ENCODE measurements at regions not wholly inside any gene's neighbourhood (a gene's known extent, or its start where the extent isn't known, plus 50 kb on each side); places are given as distances from the start of the nearest gene placed in this dataset.

- no peak for DNase-seq
Observed at GRCh38 chr4:181488926-181489325, 754.3 kb upstream of the TENM3 start.

DNA sequence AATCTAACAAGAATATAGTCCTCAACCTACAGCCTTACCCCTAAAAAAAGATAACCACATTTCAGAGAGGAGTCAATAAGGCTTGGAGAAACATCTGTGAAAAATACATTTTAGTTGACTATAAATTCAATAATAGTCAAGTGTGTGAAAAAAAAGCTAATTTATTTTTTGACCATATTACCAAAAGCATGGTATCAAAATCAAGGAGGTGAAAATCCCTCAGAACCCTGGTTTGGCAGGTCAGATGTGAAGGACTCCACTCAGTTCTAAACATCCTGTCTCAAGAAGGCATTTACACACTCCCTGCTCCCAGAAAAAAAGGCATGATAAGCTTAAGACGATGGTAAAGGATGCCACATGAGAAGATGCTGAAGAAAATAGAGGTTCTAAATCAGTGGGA, 745.1 kb upstream of the TENM3 start:
- DNase-seq: no peak

DNA sequence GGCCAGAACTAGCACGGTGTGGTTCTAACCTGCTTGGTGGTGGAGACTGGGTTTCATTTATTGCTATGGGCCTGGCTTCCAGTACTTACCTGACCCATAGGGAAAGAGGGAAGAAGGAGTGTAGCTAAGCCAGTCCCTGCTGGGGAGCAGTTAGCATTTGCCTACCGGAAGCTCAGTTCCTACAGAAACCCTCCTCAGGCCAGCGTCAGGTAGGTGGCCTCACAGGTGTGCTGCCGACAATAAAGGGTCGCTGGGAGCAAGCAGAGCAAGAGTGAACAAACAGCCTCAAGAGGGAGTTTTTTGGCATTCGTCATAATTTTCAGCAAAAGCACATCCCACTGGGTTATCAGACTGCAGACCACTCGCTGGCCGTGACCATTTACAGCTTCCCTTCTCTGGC, 740.6 kb upstream of the TENM3 start:
- no peak for DNase-seq

- DNase-seq: no peak
Observed at GRCh38 chr4:181503687-181504390, 739.4 kb upstream of the TENM3 start.

DNA sequence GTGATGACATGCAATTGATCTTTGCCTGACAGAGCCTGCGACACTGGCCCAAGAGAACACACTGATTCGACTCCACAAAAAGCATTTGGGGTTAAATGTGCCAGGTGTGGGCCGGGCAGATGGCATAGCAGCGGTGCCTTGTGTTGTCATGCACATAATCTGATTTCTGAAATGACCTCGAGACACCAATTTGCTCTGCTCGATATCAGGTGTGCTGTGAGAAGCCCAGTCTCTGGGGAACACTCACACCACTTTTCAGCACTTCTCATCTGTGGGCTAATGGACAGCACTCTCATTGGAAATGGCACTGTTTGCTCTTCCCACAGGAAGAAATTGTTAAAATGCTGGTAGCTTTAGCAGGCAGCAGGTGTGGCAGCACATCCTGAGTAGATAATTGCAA, 738.3 kb upstream of the TENM3 start:
- DNase-seq: no peak

DNA sequence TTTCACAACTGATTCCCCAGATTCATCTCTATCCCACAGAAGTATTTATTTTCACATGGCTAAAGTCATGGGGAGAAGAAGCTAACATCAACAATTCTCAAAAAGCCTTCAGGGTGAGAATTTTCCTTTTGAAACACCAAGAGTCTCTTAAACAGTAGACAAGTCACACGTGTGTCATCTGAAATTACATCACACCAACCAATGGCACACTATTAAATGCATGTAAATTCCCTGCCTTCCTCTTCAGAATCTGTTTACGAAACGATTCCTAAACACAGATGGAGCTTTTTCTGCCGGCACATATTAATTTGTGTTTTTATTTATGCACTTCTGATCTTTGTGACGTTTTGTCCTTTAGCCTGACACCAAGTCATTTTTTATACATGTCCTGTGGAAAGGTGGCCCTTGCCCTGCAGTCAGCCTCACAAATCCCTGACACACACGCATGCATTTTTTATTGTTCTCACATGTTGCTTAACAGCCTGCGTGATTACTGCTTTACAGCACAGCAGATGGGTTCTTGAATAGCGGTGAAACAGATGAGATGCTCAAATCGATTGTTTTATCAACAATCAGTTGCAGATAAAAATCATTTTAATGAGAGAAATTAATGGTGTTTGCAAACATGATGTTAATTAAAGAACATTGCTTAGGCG, 735.9 kb upstream of the TENM3 start:
- DNase-seq: peak; percentile 10

DNA sequence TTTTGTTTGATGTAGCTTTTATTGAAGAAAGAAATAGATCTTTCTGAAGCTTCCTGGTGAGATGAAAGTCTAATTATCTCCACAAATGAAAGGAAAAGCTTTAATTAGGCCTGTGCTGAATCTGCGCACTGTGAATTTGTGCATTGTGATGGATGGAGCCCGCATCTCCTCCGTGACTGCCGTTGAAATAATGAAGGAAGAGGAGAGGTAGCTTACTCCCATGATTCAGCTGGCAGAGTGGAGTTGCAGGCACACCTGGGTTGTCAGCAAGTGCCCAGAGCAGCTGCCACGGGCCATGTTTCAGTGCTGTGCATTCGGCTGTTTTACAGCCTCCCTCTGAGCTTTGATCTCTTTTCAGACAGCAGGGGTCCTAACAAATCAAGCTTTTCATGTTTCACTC, 735.3 kb upstream of the TENM3 start:
- no peak for DNase-seq

- no peak for DNase-seq
Observed at GRCh38 chr4:181508601-181509000, 734.6 kb upstream of the TENM3 start.

DNA sequence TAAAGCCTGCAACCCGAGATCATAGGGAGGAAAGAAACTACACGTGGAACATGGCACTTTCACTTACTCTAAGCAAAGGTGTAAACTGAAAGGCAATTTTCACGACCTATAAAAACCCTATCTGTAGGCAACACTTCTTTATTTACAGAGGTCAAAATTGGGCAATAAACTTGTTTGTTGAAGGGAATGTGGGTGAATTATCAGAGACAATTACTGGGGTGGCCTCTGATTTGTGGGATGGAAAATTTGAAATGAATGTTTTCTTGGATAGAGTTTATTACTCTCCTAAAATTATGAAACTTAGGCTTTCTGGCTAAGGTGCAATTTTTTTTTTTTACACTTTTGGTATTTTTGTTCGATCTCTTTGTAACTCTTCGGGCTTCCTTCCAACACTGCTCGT, 734.1 kb upstream of the TENM3 start:
- DNase-seq: no peak

- peak; percentile 19 for DNase-seq
Observed at GRCh38 chr4:181517491-181517890, 725.7 kb upstream of the TENM3 start.

GRCh38 chr4:181520790-181521189, 722.4 kb upstream of the TENM3 start:
- no peak for DNase-seq

DNA sequence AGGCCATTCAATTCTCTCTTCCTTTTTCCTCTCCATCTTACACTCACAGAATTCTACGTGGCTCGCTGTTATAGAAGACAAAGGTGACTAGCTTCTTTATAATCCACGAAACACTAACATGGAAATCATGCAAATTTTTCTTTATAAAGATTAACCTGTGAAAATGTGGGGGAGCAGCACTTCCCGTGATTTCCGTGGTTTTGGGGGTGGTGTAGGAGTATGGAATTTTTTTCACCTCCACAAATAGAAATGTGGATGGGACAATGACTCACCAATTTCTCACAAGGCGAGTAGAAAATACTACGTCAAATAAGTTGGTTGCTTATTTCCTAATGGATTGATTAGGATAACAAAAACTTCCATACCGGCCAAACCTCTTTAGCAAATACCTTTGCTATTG, 719.2 kb upstream of the TENM3 start:
- no peak for DNase-seq

GRCh38 chr4:181524499-181524898, 718.7 kb upstream of the TENM3 start:
- DNase-seq: no peak

- DNase-seq: no peak
Observed at GRCh38 chr4:181525634-181526033, 717.6 kb upstream of the TENM3 start.

- DNase-seq: peak; percentile 77
Observed at GRCh38 chr4:181528570-181529184, 714.5 kb upstream of the TENM3 start.

- DNase-seq: no peak
Observed at GRCh38 chr4:181529537-181529936, 713.7 kb upstream of the TENM3 start.

- no peak for DNase-seq
Observed at GRCh38 chr4:181536196-181536746, 706.9 kb upstream of the TENM3 start.

DNA sequence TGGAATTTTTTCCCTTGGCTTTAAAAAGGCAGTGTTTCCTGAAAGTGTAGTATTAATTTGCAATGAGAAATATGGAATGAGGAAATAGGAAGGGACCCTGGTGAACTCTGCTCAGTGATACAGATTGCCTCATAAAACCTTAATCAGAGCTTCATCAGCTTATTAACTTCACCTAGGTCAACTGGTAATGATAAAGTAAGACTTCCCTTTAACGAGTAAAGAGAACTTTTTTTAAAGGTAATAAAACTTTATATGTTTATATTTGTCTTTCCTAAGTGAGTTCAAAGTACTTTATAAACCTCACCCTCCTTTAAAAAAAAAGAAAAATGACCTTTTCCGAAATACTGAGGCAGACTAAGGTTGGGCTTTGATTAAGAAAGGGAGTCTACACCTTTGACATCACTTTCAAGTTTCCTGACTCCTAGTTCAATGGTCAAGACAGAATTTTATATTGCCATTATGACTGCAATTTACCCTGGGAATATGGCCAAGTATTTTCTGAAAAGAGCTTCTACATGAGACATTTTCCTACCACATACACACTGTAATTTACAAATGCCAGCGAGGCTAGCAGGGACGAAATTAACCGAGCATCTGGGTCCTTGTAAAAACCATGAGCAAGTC, 706.3 kb upstream of the TENM3 start:
- no peak for DNase-seq

- DNase-seq: no peak
Observed at GRCh38 chr4:181538431-181538830, 704.8 kb upstream of the TENM3 start.

DNA sequence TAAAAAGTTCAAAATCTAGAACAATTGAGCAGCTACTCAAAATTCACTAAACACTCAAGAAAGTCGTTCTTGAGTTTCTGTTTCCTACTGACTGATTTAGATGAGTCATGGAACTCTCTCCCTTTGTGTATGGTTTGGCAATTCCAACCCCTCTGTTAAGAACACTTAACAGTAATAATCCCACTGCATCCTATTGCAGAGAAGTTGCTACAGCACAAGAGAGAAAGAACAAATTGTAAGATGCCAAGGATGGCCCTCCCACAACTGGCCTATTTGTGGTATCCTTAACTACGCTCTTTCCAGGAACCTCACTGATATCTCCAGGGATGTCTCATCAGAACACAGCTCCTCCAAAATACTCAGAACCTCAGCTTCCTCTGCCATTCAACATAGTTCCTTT, 701.8 kb upstream of the TENM3 start:
- peak; percentile 9 for DNase-seq

- peak; percentile 81 for DNase-seq
Observed at GRCh38 chr4:181548873-181549575, 694.2 kb upstream of the TENM3 start.

DNA sequence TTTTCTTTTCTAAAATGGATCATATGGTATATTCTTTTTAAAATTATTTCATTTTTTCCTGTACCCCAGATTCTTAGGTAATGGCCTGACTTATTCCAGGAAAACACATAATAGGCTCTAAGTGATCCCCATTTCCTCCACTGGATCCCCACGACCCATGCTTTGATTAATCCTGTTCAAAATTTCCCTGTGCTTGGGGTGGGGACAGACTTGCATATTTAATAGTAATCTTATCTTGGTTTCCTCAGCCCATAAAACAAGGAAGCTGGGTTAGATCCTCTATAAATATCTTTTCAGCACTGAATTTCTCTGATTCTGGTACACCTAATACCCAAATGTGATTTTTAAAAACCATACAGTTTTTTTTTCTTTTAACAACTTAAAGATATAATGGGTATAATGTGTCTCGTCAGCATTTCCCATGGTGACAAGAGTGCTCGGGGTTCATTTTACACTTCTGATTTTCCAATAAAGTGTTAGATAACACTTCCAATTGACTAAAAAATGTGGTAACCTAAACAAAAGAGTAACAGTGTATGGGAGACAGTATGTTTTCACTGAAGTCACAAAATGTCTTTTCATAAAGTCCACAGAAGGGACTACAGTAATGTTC, 693.5 kb upstream of the TENM3 start:
- DNase-seq: no peak
